ENCODE measurements at regions not wholly inside any gene's neighbourhood (a gene's known extent, or its start where the extent isn't known, plus 50 kb on each side); places are given as distances from the start of the nearest gene placed in this dataset.

GRCh38 chr3:10759495-10759894, 56.5 kb upstream of the SLC6A11 start:
- TF ChIP-seq CTCF (IDR thresholded peaks at IDR 0.05 in 4 of 5, conservative IDR thresholded peaks at IDR 0.05 in 1 of 5) (no peak), POLR2A (IDR thresholded peaks at IDR 0.05) (no peak)
